ENCODE measurements at regions not wholly inside any gene's neighbourhood (a gene's known extent, or its start where the extent isn't known, plus 50 kb on each side); places are given as distances from the start of the nearest gene placed in this dataset.
A peak's percentile ranks its signal among the peaks of the same experiment; 100 is the strongest.

GRCh38 chr2:235143789-235144188 lies 192.0 kb downstream of the SH3BP4 start:
- H3K27me3 Mint-ChIP-seq (ENCODE audit: insufficient read depth, low read depth, poor library complexity) = peaks cover 3% of the 10 kb centered on the region

DNA sequence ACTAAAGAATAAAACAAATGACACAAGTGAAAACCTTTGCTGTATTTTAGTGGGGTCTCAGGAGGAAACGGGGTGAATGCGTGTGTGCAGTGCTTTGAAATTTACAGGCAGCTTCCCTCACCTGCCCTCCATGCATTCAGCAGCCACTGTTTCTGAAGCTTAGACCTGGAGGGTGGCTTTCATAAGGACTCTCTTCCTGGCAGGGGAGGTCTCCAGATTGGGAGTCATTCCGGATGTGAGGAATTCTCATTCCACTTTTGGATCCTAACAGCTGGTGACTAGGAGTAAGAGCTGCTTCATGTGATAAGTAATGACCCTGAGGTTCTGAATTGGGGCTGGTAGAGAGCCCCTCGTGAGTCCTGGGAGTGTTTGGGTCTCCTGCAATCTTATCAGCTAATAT lies 192.5 kb downstream of the SH3BP4 start:
- Mint-ChIP-seq H3K36me3 (ENCODE audit: low read depth) (no peaks in the 10 kb centered on the region), H3K27ac (no peak overlapping the region), H3K9me3 (no peaks in the 10 kb centered on the region), H3K27me3 (ENCODE audit: insufficient read depth, low read depth, poor library complexity) (peaks cover 3% of the 10 kb centered on the region), H3K4me3 (no peak overlapping the region), H3K4me1 (peaks cover 5% of the 10 kb centered on the region)
- ATAC-seq = no peak
- no peaks in the 10 kb centered on the region for H3K9me2 ChIP-seq (ENCODE audit: insufficient read depth)
- 0 out of 2 replicates have a peak overlapping the region, but pooled peaks have one; percentile 14 for H2AFZ ChIP-seq
- H3K27me3 ChIP-seq (ENCODE audit: insufficient read depth) = no peaks in the 10 kb centered on the region
- peaks cover 4% of the 10 kb centered on the region; the same call in 1 of the 2 replicates for H3K4me1 ChIP-seq (ENCODE audit: insufficient read depth)
- H3F3A ChIP-seq (replicated peaks; ENCODE audit: low read depth) = no peaks in the 10 kb centered on the region
- no peak for DNase-seq (ENCODE audit: low spot score)
- H3K27ac ChIP-seq (ENCODE audit: low read depth) = no peak overlapping the region
- H3K4me3 ChIP-seq = no peak overlapping the region
- no peak overlapping the region for H3K4me2 ChIP-seq
- H3K79me2 ChIP-seq (replicated peaks; ENCODE audit: insufficient read depth) = no peaks in the 10 kb centered on the region
- no peaks in the 10 kb centered on the region for H3K36me3 ChIP-seq (ENCODE audit: insufficient read depth)
- H4K20me1 ChIP-seq (replicated peaks; ENCODE audit: insufficient read depth) = no peaks in the 10 kb centered on the region
- TF ChIP-seq, protein P1, sequence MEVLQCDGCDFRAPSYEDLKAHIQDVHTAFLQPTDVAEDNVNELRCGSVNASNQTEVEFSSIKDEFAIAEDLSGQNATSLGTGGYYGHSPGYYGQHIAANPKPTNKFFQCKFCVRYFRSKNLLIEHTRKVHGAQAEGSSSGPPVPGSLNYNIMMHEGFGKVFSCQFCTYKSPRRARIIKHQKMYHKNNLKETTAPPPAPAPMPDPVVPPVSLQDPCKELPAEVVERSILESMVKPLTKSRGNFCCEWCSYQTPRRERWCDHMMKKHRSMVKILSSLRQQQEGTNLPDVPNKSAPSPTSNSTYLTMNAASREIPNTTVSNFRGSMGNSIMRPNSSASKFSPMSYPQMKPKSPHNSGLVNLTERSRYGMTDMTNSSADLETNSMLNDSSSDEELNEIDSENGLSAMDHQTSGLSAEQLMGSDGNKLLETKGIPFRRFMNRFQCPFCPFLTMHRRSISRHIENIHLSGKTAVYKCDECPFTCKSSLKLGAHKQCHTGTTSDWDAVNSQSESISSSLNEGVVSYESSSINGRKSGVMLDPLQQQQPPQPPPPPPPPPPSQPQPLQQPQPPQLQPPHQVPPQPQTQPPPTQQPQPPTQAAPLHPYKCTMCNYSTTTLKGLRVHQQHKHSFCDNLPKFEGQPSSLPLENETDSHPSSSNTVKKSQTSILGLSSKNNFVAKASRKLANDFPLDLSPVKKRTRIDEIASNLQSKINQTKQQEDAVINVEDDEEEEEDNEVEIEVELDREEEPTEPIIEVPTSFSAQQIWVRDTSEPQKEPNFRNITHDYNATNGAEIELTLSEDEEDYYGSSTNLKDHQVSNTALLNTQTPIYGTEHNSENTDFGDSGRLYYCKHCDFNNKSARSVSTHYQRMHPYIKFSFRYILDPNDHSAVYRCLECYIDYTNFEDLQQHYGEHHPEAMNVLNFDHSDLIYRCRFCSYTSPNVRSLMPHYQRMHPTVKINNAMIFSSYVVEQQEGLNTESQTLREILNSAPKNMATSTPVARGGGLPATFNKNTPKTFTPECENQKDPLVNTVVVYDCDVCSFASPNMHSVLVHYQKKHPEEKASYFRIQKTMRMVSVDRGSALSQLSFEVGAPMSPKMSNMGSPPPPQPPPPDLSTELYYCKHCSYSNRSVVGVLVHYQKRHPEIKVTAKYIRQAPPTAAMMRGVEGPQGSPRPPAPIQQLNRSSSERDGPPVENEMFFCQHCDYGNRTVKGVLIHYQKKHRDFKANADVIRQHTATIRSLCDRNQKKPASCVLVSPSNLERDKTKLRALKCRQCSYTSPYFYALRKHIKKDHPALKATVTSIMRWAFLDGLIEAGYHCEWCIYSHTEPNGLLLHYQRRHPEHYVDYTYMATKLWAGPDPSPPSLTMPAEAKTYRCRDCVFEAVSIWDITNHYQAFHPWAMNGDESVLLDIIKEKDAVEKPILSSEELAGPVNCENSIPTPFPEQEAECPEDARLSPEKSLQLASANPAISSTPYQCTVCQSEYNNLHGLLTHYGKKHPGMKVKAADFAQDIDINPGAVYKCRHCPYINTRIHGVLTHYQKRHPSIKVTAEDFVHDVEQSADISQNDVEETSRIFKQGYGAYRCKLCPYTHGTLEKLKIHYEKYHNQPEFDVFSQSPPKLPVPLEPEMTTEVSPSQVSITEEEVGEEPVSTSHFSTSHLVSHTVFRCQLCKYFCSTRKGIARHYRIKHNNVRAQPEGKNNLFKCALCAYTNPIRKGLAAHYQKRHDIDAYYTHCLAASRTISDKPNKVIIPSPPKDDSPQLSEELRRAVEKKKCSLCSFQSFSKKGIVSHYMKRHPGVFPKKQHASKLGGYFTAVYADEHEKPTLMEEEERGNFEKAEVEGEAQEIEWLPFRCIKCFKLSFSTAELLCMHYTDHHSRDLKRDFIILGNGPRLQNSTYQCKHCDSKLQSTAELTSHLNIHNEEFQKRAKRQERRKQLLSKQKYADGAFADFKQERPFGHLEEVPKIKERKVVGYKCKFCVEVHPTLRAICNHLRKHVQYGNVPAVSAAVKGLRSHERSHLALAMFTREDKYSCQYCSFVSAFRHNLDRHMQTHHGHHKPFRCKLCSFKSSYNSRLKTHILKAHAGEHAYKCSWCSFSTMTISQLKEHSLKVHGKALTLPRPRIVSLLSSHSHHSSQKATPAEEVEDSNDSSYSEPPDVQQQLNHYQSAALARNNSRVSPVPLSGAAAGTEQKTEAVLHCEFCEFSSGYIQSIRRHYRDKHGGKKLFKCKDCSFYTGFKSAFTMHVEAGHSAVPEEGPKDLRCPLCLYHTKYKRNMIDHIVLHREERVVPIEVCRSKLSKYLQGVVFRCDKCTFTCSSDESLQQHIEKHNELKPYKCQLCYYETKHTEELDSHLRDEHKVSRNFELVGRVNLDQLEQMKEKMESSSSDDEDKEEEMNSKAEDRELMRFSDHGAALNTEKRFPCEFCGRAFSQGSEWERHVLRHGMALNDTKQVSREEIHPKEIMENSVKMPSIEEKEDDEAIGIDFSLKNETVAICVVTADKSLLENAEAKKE (CRISPR knock-in tag; IDR thresholded peaks at IDR 0.05) = no peak
- TF ChIP-seq EZH2phosphoT487 (IDR thresholded peaks at IDR 0.05; ENCODE audit: unreplicated experiment) = no peak
- TF ChIP-seq STAT1 (IDR thresholded peaks at IDR 0.05; ENCODE audit: unreplicated experiment) = no peak
- no peak for TF ChIP-seq POLR2AphosphoS5 (IDR thresholded peaks at IDR 0.05; ENCODE audit: low read depth)
- no peak for TF ChIP-seq ZNF331 (CRISPR knock-in tag; IDR thresholded peaks at IDR 0.05; ENCODE audit: low read depth)
- no peak for TF ChIP-seq JUNB (IDR thresholded peaks at IDR 0.05; ENCODE audit: unreplicated experiment)
- TF ChIP-seq ETS1 (IDR thresholded peaks at IDR 0.05) = no peak
- no peak for TF ChIP-seq ZNF114 (CRISPR knock-in tag; IDR thresholded peaks at IDR 0.05)

More at GRCh38 chr2:235143789-235144188, 192.0 kb downstream of the SH3BP4 start:
- Mint-ChIP-seq H3K4me3 (no peak overlapping the region), H3K27ac (no peak overlapping the region), H3K9me3 (no peaks in the 10 kb centered on the region), H3K4me1 (peaks cover 5% of the 10 kb centered on the region), H3K36me3 (ENCODE audit: low read depth) (no peaks in the 10 kb centered on the region)
- ATAC-seq (no peak), DNase-seq (ENCODE audit: low spot score) (no peak)
- Histone ChIP-seq H3K4me2 (no peak overlapping the region), H3K27me3 (ENCODE audit: insufficient read depth) (no peaks in the 10 kb centered on the region), H3F3A (replicated peaks; ENCODE audit: low read depth) (no peaks in the 10 kb centered on the region), H4K20me1 (replicated peaks; ENCODE audit: insufficient read depth) (no peaks in the 10 kb centered on the region), H3K4me3 (no peak overlapping the region), H3K9me2 (ENCODE audit: insufficient read depth) (no peaks in the 10 kb centered on the region), H3K79me2 (replicated peaks; ENCODE audit: insufficient read depth) (no peaks in the 10 kb centered on the region), H3K36me3 (ENCODE audit: insufficient read depth) (no peaks in the 10 kb centered on the region), H3K4me1 (ENCODE audit: insufficient read depth) (peaks cover 4% of the 10 kb centered on the region; the same call in 1 of the 2 replicates), H3K27ac (ENCODE audit: low read depth) (no peak overlapping the region), H2AFZ (peak overlapping the region; percentile 14; the same call in 1 of the 2 replicates)
- TF ChIP-seq, protein P2, sequence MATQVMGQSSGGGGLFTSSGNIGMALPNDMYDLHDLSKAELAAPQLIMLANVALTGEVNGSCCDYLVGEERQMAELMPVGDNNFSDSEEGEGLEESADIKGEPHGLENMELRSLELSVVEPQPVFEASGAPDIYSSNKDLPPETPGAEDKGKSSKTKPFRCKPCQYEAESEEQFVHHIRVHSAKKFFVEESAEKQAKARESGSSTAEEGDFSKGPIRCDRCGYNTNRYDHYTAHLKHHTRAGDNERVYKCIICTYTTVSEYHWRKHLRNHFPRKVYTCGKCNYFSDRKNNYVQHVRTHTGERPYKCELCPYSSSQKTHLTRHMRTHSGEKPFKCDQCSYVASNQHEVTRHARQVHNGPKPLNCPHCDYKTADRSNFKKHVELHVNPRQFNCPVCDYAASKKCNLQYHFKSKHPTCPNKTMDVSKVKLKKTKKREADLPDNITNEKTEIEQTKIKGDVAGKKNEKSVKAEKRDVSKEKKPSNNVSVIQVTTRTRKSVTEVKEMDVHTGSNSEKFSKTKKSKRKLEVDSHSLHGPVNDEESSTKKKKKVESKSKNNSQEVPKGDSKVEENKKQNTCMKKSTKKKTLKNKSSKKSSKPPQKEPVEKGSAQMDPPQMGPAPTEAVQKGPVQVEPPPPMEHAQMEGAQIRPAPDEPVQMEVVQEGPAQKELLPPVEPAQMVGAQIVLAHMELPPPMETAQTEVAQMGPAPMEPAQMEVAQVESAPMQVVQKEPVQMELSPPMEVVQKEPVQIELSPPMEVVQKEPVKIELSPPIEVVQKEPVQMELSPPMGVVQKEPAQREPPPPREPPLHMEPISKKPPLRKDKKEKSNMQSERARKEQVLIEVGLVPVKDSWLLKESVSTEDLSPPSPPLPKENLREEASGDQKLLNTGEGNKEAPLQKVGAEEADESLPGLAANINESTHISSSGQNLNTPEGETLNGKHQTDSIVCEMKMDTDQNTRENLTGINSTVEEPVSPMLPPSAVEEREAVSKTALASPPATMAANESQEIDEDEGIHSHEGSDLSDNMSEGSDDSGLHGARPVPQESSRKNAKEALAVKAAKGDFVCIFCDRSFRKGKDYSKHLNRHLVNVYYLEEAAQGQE (IDR thresholded peaks at IDR 0.05; ENCODE audit: unreplicated experiment) = no peak

Data from GM23338 (cell line).